Uterus (tissue), 3 donors: ENCODE measurements at regions not wholly inside any gene's neighbourhood (a gene's known extent, or its start where the extent isn't known, plus 50 kb on each side); places are given as distances from the start of the nearest gene placed in this dataset.

ENCODE experiments used
- DNase-seq, 2 donors: peaks; one replicate each; pipeline ENCODE4 v3.0.0-alpha.2; 2019 to 2020
- H3K27ac ChIP-seq, 2 donors: fragments of 200-600 bp; sonication (generic); 1 replicate in 1 of 2; 2 replicates in 1 of 2; pipeline ENCODE4 v1.5.1; 2016 to 2018
- H3K27me3 ChIP-seq, 2 donors: fragments of 200-600 bp; sonication (generic); one replicate each; pipeline ENCODE4 v1.5.1; 2018 to 2019; ENCODE audit warnings: control low read depth in 1 of 2
- H3K36me3 ChIP-seq, 2 donors: fragments of 200-600 bp; sonication (generic); one replicate each; pipeline ENCODE4 v1.5.1; 2019; ENCODE audit warnings: control low read depth in 1 of 2
- H3K4me1 ChIP-seq, 2 donors: fragments of 200-600 bp; sonication (generic); one replicate each; pipeline ENCODE4 v1.5.1; 2018 to 2019; ENCODE audit warnings: control low read depth in 1 of 2
- H3K4me3 ChIP-seq, 2 donors: fragments of 200-600 bp; sonication (generic); 1 replicate in 1 of 2; 2 replicates in 1 of 2; pipeline ENCODE4 v1.5.1; 2018 to 2019; ENCODE audit warnings: mild to moderate bottlenecking in 1 of 2
- H3K9me3 ChIP-seq, 2 donors: fragments of 200-600 bp; sonication (generic); one replicate each; pipeline ENCODE4 v1.5.1; 2019; ENCODE audit warnings: control low read depth in 1 of 2
- POLR2A ChIP-seq, 2 donors: fragments of 450-650 bp; IDR thresholded peaks; one replicate each; pipeline ENCODE4 v1.6.1; 2016; ENCODE audit warnings: antibody characterized with exemption in 2 of 2, mild to moderate bottlenecking in 1 of 2, moderate library complexity in 1 of 2
- intact Hi-C: fragments of 100-400 bp; cut with DNase I; formaldehyde crosslinking; loops from one replicate; pipeline ENCODE4 v1.15.1; 2023; ENCODE audit warnings: low total_unique reads
- TF ChIP-seq, protein P1 (sequence below), 4 experiments: fragments of 200-600 bp in 2 of 4; fragments of 450-650 bp in 2 of 4; sonication (generic) in 2 of 4; IDR thresholded peaks; one replicate each; pipeline ENCODE4 v1.5.1; 2016 to 2019; ENCODE audit warnings: antibody characterized with exemption in 4 of 4, mild to moderate bottlenecking in 2 of 4, moderate library complexity in 1 of 4
- donor health status: DM: yes; HTN: yes; CAD: no.

DNA sequence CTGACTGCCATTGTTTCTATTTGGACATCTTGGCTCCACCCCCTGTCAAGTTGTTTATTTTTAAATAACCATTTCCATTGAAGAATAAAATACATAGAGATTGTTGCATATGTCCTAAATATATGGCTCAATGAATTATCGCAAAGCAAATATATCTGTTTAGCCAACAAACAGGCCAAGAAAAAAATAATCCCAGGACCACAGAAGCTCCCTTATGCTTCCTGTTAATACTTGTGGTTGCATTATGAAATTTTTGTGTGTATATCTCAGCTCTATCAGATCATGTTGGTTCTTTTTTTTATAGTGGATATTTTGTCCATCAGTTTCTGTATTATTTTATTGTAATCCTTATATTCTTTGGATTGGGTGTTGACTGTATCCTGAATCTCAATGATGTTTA, 53.4 kb upstream of the CYP2C8 start:
- Histone ChIP-seq H3K4me1 (no peaks in the 10 kb centered on the region), H3K27me3 (no peaks in the 10 kb centered on the region), H3K27ac (no peak overlapping the region), H3K4me3 (no peak overlapping the region), H3K9me3 (peaks cover 0 to 6% of the 10 kb centered on the region in 2 donors), H3K36me3 (no peaks in the 10 kb centered on the region)
- DNase-seq: no peak
- intact Hi-C loops: no loop called here
- no peak for TF ChIP-seq POLR2A (IDR thresholded peaks at IDR 0.05)
- TF ChIP-seq, protein P1, sequence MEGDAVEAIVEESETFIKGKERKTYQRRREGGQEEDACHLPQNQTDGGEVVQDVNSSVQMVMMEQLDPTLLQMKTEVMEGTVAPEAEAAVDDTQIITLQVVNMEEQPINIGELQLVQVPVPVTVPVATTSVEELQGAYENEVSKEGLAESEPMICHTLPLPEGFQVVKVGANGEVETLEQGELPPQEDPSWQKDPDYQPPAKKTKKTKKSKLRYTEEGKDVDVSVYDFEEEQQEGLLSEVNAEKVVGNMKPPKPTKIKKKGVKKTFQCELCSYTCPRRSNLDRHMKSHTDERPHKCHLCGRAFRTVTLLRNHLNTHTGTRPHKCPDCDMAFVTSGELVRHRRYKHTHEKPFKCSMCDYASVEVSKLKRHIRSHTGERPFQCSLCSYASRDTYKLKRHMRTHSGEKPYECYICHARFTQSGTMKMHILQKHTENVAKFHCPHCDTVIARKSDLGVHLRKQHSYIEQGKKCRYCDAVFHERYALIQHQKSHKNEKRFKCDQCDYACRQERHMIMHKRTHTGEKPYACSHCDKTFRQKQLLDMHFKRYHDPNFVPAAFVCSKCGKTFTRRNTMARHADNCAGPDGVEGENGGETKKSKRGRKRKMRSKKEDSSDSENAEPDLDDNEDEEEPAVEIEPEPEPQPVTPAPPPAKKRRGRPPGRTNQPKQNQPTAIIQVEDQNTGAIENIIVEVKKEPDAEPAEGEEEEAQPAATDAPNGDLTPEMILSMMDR (IDR thresholded peaks at IDR 0.05): no peak

DNA sequence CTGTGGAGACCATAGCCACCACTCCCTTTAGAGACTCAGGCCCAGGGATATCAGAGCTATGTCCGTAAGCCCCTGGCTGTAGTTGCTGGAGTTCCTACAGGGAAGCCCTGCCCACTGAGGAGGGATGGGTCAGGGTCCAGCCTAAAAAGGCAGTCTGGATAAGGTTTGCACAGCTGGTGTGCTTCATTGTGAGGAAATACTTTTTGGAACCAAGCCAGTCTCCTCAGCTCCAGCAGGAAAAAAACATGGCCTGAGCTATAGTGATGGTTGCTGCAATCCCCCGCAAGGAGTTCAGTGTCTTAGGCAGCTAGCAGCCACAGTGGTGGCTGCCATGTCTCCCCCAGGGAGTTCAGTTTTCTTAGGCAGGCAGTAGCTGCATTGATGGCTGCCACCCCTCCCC, 52.6 kb upstream of the CYP2C8 start:
- Histone ChIP-seq H3K4me1 (no peaks in the 10 kb centered on the region), H3K4me3 (no peak overlapping the region), H3K9me3 (peaks cover 0 to 6% of the 10 kb centered on the region in 2 donors), H3K27me3 (no peaks in the 10 kb centered on the region), H3K36me3 (no peaks in the 10 kb centered on the region), H3K27ac (no peak overlapping the region)
- TF ChIP-seq, protein P1 (IDR thresholded peaks at IDR 0.05): no peak
- no peak for TF ChIP-seq POLR2A (IDR thresholded peaks at IDR 0.05)
- no peak for DNase-seq
- intact Hi-C loops: no loop called here
